ENCODE measurements at regions not wholly inside any gene's neighbourhood (a gene's known extent, or its start where the extent isn't known, plus 50 kb on each side); places are given as distances from the start of the nearest gene placed in this dataset.

DNA sequence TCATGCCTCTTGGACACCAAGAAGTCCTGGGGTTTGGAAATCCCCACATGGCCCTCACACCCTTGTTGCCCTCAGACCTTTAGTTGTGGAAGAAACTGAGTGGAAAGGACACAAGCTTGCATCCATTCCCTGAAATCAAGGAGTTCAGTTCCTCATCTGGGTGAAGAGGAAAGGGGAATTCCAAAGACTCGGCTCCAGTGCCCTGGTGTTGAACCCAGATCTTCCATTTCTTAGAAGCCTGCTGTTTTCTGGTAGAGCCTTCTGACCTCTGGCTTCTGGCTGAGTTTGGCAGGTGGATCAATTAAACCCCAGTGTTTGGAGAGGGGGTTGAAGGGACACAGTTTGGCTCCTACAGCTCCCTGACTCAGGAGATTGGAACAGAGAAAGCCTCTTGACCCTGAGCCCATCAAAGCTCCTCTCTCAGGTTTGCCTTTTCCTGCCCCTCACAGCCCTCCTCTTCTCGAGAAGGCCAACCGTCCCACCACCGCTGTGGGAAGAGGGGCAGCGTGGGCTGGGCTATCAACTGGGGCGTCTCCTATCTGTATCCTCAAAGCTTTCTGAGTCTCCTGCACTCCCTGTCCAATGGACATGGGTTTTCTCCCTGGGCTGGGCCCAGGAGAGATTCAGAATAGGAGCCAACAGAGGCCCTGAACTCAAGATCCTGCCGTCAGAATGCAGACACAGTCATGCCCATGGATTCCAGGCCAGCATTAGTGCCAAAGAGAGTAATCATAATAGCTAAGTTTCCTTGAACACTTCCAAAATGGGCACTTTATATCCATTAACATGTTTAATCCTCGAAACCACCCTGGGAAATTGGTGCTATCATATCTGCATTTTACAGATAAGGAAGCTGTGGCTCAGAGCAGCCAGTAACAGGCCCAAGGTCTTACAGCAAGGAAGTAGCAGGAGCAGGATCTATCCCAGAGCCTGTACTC is 146.2 kb downstream of the VEGFA start (continued):
- no peak for TF ChIP-seq SYNCRIP (IDR thresholded peaks at IDR 0.05; ENCODE audit: insufficient read depth, low read depth, low read length)
- TF ChIP-seq, protein P1, sequence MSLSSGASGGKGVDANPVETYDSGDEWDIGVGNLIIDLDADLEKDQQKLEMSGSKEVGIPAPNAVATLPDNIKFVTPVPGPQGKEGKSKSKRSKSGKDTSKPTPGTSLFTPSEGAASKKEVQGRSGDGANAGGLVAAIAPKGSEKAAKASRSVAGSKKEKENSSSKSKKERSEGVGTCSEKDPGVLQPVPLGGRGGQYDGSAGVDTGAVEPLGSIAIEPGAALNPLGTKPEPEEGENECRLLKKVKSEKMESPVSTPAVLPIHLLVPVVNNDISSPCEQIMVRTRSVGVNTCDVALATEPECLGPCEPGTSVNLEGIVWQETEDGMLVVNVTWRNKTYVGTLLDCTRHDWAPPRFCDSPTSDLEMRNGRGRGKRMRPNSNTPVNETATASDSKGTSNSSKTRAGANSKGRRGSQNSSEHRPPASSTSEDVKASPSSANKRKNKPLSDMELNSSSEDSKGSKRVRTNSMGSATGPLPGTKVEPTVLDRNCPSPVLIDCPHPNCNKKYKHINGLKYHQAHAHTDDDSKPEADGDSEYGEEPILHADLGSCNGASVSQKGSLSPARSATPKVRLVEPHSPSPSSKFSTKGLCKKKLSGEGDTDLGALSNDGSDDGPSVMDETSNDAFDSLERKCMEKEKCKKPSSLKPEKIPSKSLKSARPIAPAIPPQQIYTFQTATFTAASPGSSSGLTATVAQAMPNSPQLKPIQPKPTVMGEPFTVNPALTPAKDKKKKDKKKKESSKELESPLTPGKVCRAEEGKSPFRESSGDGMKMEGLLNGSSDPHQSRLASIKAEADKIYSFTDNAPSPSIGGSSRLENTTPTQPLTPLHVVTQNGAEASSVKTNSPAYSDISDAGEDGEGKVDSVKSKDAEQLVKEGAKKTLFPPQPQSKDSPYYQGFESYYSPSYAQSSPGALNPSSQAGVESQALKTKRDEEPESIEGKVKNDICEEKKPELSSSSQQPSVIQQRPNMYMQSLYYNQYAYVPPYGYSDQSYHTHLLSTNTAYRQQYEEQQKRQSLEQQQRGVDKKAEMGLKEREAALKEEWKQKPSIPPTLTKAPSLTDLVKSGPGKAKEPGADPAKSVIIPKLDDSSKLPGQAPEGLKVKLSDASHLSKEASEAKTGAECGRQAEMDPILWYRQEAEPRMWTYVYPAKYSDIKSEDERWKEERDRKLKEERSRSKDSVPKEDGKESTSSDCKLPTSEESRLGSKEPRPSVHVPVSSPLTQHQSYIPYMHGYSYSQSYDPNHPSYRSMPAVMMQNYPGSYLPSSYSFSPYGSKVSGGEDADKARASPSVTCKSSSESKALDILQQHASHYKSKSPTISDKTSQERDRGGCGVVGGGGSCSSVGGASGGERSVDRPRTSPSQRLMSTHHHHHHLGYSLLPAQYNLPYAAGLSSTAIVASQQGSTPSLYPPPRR (CRISPR knock-in tag; IDR thresholded peaks at IDR 0.05; ENCODE audit: borderline replicate concordance) = peak; percentile 39; the same call in 1 of the 2 replicates
- peak; percentile 16; the same call in 1 of the 2 replicates for TF ChIP-seq MTERF4 (CRISPR knock-in tag; IDR thresholded peaks at IDR 0.05)
- no peak for TF ChIP-seq CENPT (CRISPR knock-in tag; IDR thresholded peaks at IDR 0.05; ENCODE audit: low read depth)
- 0 out of 2 replicates have a peak, but pooled peaks have one; percentile 17 for TF ChIP-seq ZBTB46 (CRISPR knock-in tag; IDR thresholded peaks at IDR 0.05; ENCODE audit: borderline replicate concordance)
- TF ChIP-seq ZNF33B (CRISPR knock-in tag; IDR thresholded peaks at IDR 0.05) = no peak
- TF ChIP-seq ZNF687 (CRISPR knock-in tag; IDR thresholded peaks at IDR 0.05) = peak; percentile 36; the same call in 1 of the 2 replicates
- 0 out of 2 replicates have a peak, but pooled peaks have one; percentile 34 for TF ChIP-seq ZNF546 (CRISPR knock-in tag; conservative IDR thresholded peaks at IDR 0.05)
- no peak for TF ChIP-seq MAFK (conservative IDR thresholded peaks at IDR 0.05 in 1 of 2, IDR thresholded peaks at IDR 0.05 in 1 of 2; ENCODE audit: low read length in 2 of 2)
- no peak for TF ChIP-seq NRL (CRISPR knock-in tag; IDR thresholded peaks at IDR 0.05; ENCODE audit: borderline replicate concordance)
- TF ChIP-seq E2F5 (CRISPR knock-in tag; conservative IDR thresholded peaks at IDR 0.05) = no peak
- no peak for TF ChIP-seq ZMYM2 (CRISPR knock-in tag; IDR thresholded peaks at IDR 0.05)
- no peak for TF ChIP-seq TEAD2 (CRISPR knock-in tag; IDR thresholded peaks at IDR 0.05)
- TF ChIP-seq ONECUT2 (CRISPR knock-in tag; IDR thresholded peaks at IDR 0.05) = peak; percentile 42; the same call in 1 of the 2 replicates
